Muscle layer of colon (tissue), 2 donors: ENCODE measurements at regions not wholly inside any gene's neighbourhood (a gene's known extent, or its start where the extent isn't known, plus 50 kb on each side); places are given as distances from the start of the nearest gene placed in this dataset.

Experiments used
- H3K27ac ChIP-seq: one replicate; pipeline ENCODE4 v1.7.0; 2013; ENCODE audit warnings: low read depth, mild to moderate bottlenecking, low read length, moderate library complexity
- H3K27me3 ChIP-seq, 2 donors: one replicate each; pipeline ENCODE4 v1.7.0; 2013; ENCODE audit warnings: low read length in 2 of 2, mild to moderate bottlenecking in 2 of 2; ENCODE audit not compliant: insufficient read depth in 2 of 2, control insufficient read depth in 1 of 2
- H3K36me3 ChIP-seq: one replicate; pipeline ENCODE4 v1.7.0; 2013; ENCODE audit warnings: mild to moderate bottlenecking, low read length; ENCODE audit not compliant: insufficient read depth
- H3K4me1 ChIP-seq: one replicate; pipeline ENCODE4 v1.7.0; 2013; ENCODE audit warnings: mild to moderate bottlenecking, low read length; ENCODE audit not compliant: insufficient read depth
- H3K4me3 ChIP-seq, 2 donors: one replicate each; pipeline ENCODE4 v1.7.0; 2013; ENCODE audit warnings: low read length in 2 of 2, low read depth in 1 of 2, mild to moderate bottlenecking in 1 of 2, moderate library complexity in 1 of 2
- H3K9ac ChIP-seq: one replicate; pipeline ENCODE4 v1.7.0; 2013; ENCODE audit warnings: low read length
- H3K9me3 ChIP-seq: one replicate; pipeline ENCODE4 v1.7.0; 2013; ENCODE audit warnings: mild to moderate bottlenecking, low read length
- donor health status: abdominal sarcoma.
- donor health status: Adenocarcinoma of cecum.

GRCh38 chr4:112896609-112897190 is 152.8 kb upstream of the ANK2 start:
- Histone ChIP-seq H3K4me3 (peak overlapping the region in 1 of 2 donors; percentile 47), H3K9ac (peak overlapping the region; percentile 10)

GRCh38 chr4:112897543-112897942 is 151.9 kb upstream of the ANK2 start:
- Histone ChIP-seq H3K36me3 (no peaks in the 10 kb centered on the region), H3K4me1 (peaks cover 27% of the 10 kb centered on the region), H3K4me3 (no peak overlapping the region), H3K27me3 (no peaks in the 10 kb centered on the region), H3K9me3 (no peaks in the 10 kb centered on the region), H3K27ac (no peak overlapping the region), H3K9ac (no peak overlapping the region)

More at GRCh38 chr4:112896609-112897190, 152.8 kb upstream of the ANK2 start:
- Histone ChIP-seq H3K36me3 (no peaks in the 10 kb centered on the region), H3K27ac (peak overlapping the region; percentile 70), H3K4me1 (peaks cover 21% of the 10 kb centered on the region), H3K27me3 (no peaks in the 10 kb centered on the region), H3K9me3 (no peaks in the 10 kb centered on the region)

GRCh38 chr4:112898357-112899141 is 150.9 kb upstream of the ANK2 start:
- Histone ChIP-seq H3K9ac (no peak overlapping the region), H3K36me3 (no peaks in the 10 kb centered on the region), H3K27me3 (no peaks in the 10 kb centered on the region), H3K4me3 (no peak overlapping the region), H3K27ac (no peak overlapping the region), H3K9me3 (no peaks in the 10 kb centered on the region), H3K4me1 (peaks cover 37% of the 10 kb centered on the region)

GRCh38 chr4:112900416-112900815 is 149.0 kb upstream of the ANK2 start:
- H3K27ac ChIP-seq: no peak overlapping the region
- no peaks in the 10 kb centered on the region for H3K27me3 ChIP-seq
- no peak overlapping the region for H3K9ac ChIP-seq
- H3K36me3 ChIP-seq: no peaks in the 10 kb centered on the region
- peaks cover 40% of the 10 kb centered on the region for H3K4me1 ChIP-seq
- H3K4me3 ChIP-seq: no peak overlapping the region
- no peaks in the 10 kb centered on the region for H3K9me3 ChIP-seq

- Histone ChIP-seq H3K27me3 (no peaks in the 10 kb centered on the region), H3K27ac (peak overlapping the region; percentile 48), H3K4me3 (no peak overlapping the region), H3K9ac (no peak overlapping the region), H3K36me3 (no peaks in the 10 kb centered on the region), H3K9me3 (no peaks in the 10 kb centered on the region), H3K4me1 (peaks cover 27% of the 10 kb centered on the region)
Observed at GRCh38 chr4:112901962-112902411, 147.5 kb upstream of the ANK2 start.

GRCh38 chr4:112905728-112906127 is 143.7 kb upstream of the ANK2 start:
- H3K27ac ChIP-seq: no peak overlapping the region
- H3K27me3 ChIP-seq: no peaks in the 10 kb centered on the region
- H3K36me3 ChIP-seq: no peaks in the 10 kb centered on the region
- H3K4me1 ChIP-seq: peaks cover 26% of the 10 kb centered on the region
- H3K9me3 ChIP-seq: no peaks in the 10 kb centered on the region
- no peak overlapping the region for H3K9ac ChIP-seq
- H3K4me3 ChIP-seq: no peak overlapping the region

GRCh38 chr4:112908511-112908910 is 140.9 kb upstream of the ANK2 start:
- Histone ChIP-seq H3K4me3 (no peak overlapping the region), H3K9me3 (no peaks in the 10 kb centered on the region), H3K36me3 (no peaks in the 10 kb centered on the region), H3K4me1 (peaks cover 10% of the 10 kb centered on the region), H3K9ac (no peak overlapping the region), H3K27me3 (no peaks in the 10 kb centered on the region), H3K27ac (no peak overlapping the region)

GRCh38 chr4:112910109-112910736 is 139.2 kb upstream of the ANK2 start:
- no peaks in the 10 kb centered on the region for H3K36me3 ChIP-seq
- H3K27me3 ChIP-seq: no peaks in the 10 kb centered on the region
- H3K4me1 ChIP-seq: peaks cover 6% of the 10 kb centered on the region
- H3K9me3 ChIP-seq: no peaks in the 10 kb centered on the region
- H3K9ac ChIP-seq: peak overlapping the region; percentile 24
- H3K27ac ChIP-seq: peak overlapping the region; percentile 61
- peak overlapping the region; percentile 26 to 63 for H3K4me3 ChIP-seq

- Histone ChIP-seq H3K4me1 (peaks cover 4% of the 10 kb centered on the region), H3K9me3 (no peaks in the 10 kb centered on the region), H3K9ac (no peak overlapping the region), H3K27ac (no peak overlapping the region), H3K27me3 (no peaks in the 10 kb centered on the region), H3K4me3 (no peak overlapping the region), H3K36me3 (no peaks in the 10 kb centered on the region)
Observed at GRCh38 chr4:112916868-112917267, 132.6 kb upstream of the ANK2 start.

GRCh38 chr4:112923516-112923915 is 125.9 kb upstream of the ANK2 start:
- Histone ChIP-seq H3K9ac (no peak overlapping the region), H3K9me3 (no peaks in the 10 kb centered on the region), H3K36me3 (no peaks in the 10 kb centered on the region), H3K4me3 (no peak overlapping the region), H3K4me1 (peaks cover 39% of the 10 kb centered on the region), H3K27ac (no peak overlapping the region), H3K27me3 (no peaks in the 10 kb centered on the region)

- H3K4me1 ChIP-seq: peaks cover 44% of the 10 kb centered on the region
- H3K4me3 ChIP-seq: peak overlapping the region in 1 of 2 donors; percentile 8
- no peaks in the 10 kb centered on the region for H3K36me3 ChIP-seq
- no peak overlapping the region for H3K9ac ChIP-seq
- no peak overlapping the region for H3K27ac ChIP-seq
- no peaks in the 10 kb centered on the region for H3K27me3 ChIP-seq
- no peaks in the 10 kb centered on the region for H3K9me3 ChIP-seq
Observed at GRCh38 chr4:112926819-112927218, 122.6 kb upstream of the ANK2 start.
